ENCODE measurements at regions not wholly inside any gene's neighbourhood (a gene's known extent, or its start where the extent isn't known, plus 50 kb on each side); places are given as distances from the start of the nearest gene placed in this dataset.

- no peaks in the 10 kb centered on the region for H3K27me3 Mint-ChIP-seq
- no peak overlapping the region for H3K27ac Mint-ChIP-seq
- peaks cover 2% of the 10 kb centered on the region for H3K9me3 Mint-ChIP-seq
- H3K36me3 Mint-ChIP-seq: no peaks in the 10 kb centered on the region
- H3K4me3 Mint-ChIP-seq: no peak overlapping the region
- DNase-seq: no peak
- H3K4me1 Mint-ChIP-seq: no peaks in the 10 kb centered on the region
- CTCF ChIA-PET: no interaction called here
These were observed 196.4 kb upstream of the CDH20 start for GRCh38 chr18:61136711-61137251.

GRCh38 chr18:61141691-61142090 lies 191.5 kb upstream of the CDH20 start:
- Mint-ChIP-seq H3K4me1 (no peaks in the 10 kb centered on the region), H3K4me3 (no peak overlapping the region), H3K9me3 (peaks cover 3% of the 10 kb centered on the region), H3K36me3 (no peaks in the 10 kb centered on the region), H3K27ac (no peak overlapping the region), H3K27me3 (no peaks in the 10 kb centered on the region)
- CTCF ChIA-PET: no interaction called here
- DNase-seq: no peak

DNA sequence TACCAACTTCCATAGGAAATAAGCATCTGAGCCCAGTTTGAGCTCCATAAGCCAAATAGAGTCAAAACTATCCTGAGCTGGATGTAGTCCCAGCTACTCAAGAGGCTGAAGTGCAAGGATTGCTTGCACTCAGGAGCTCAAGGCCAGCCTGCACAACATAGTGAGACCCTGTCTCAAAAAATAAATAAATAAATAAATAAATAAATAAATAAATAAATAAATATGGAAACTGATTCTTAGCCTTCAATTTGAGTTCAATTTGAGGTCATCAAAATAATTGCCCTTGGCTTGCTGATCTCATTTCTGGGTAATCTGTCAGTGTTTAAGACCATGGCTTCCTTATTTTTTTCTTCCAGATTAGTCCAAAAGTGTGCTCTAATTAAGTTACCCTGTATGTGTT lies 184.9 kb upstream of the CDH20 start:
- Mint-ChIP-seq H3K27me3 (no peaks in the 10 kb centered on the region), H3K9me3 (peaks cover 12% of the 10 kb centered on the region), H3K4me3 (no peak overlapping the region), H3K27ac (no peak overlapping the region), H3K36me3 (no peaks in the 10 kb centered on the region), H3K4me1 (no peaks in the 10 kb centered on the region)
- CTCF ChIA-PET: no interaction called here
- no peak for DNase-seq

GRCh38 chr18:61149786-61150185 lies 183.4 kb upstream of the CDH20 start:
- H3K9me3 Mint-ChIP-seq: peaks cover 10% of the 10 kb centered on the region
- H3K36me3 Mint-ChIP-seq: no peaks in the 10 kb centered on the region
- CTCF ChIA-PET: no interaction called here
- no peak for DNase-seq
- H3K4me3 Mint-ChIP-seq: no peak overlapping the region
- H3K27me3 Mint-ChIP-seq: no peaks in the 10 kb centered on the region
- H3K27ac Mint-ChIP-seq: no peak overlapping the region
- no peaks in the 10 kb centered on the region for H3K4me1 Mint-ChIP-seq

GRCh38 chr18:61153571-61153970 lies 179.7 kb upstream of the CDH20 start:
- H3K27ac Mint-ChIP-seq: no peak overlapping the region
- no peaks in the 10 kb centered on the region for H3K4me1 Mint-ChIP-seq
- H3K27me3 Mint-ChIP-seq: no peaks in the 10 kb centered on the region
- no peak for DNase-seq
- H3K36me3 Mint-ChIP-seq: no peaks in the 10 kb centered on the region
- H3K4me3 Mint-ChIP-seq: no peak overlapping the region
- H3K9me3 Mint-ChIP-seq: peaks cover 6% of the 10 kb centered on the region
- CTCF ChIA-PET: interaction anchor here (0.6 kb wide), 1 partner anchor 12 kb away, joined by 3 read pairs; no protein-coding TSS in a partner anchor

GRCh38 chr18:61154866-61155265 lies 178.4 kb upstream of the CDH20 start:
- Mint-ChIP-seq H3K4me1 (no peaks in the 10 kb centered on the region), H3K27me3 (no peaks in the 10 kb centered on the region), H3K9me3 (peaks cover 3% of the 10 kb centered on the region), H3K27ac (no peak overlapping the region), H3K36me3 (no peaks in the 10 kb centered on the region), H3K4me3 (no peak overlapping the region)
- CTCF ChIA-PET: no interaction called here
- no peak for DNase-seq

DNA sequence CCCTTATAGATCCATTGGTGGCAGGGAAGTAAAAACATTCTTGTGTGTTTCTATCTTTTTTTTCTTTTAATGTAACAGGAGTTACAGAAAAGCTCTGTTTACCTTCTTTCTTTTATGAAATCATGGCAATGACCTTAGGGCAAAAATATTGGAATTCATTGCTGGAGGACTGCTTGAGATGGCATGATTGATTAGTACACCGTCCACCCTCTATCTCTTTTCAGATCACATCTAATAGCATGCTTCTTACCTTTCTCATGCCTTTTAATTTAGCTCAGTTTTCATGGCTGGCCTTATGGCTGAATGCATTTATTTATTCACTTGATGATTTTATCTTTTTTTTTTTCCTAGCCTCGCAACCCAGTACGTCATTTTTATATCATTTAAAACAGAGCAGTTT lies 177.6 kb upstream of the CDH20 start:
- H3K4me3 Mint-ChIP-seq: no peak overlapping the region

GRCh38 chr18:61157451-61157850 lies 175.8 kb upstream of the CDH20 start:
- H3K27me3 Mint-ChIP-seq: no peaks in the 10 kb centered on the region
- no peak overlapping the region for H3K27ac Mint-ChIP-seq
- no peaks in the 10 kb centered on the region for H3K9me3 Mint-ChIP-seq
- H3K4me3 Mint-ChIP-seq: no peak overlapping the region
- CTCF ChIA-PET: no interaction called here
- DNase-seq: no peak
- no peaks in the 10 kb centered on the region for H3K4me1 Mint-ChIP-seq
- no peaks in the 10 kb centered on the region for H3K36me3 Mint-ChIP-seq

More for the DNA sequence above, 177.6 kb upstream of the CDH20 start:
- Mint-ChIP-seq H3K36me3 (no peaks in the 10 kb centered on the region), H3K9me3 (peaks cover 3% of the 10 kb centered on the region), H3K27me3 (no peaks in the 10 kb centered on the region), H3K4me1 (no peaks in the 10 kb centered on the region), H3K27ac (no peak overlapping the region)
- CTCF ChIA-PET: no interaction called here
- no peak for DNase-seq

DNA sequence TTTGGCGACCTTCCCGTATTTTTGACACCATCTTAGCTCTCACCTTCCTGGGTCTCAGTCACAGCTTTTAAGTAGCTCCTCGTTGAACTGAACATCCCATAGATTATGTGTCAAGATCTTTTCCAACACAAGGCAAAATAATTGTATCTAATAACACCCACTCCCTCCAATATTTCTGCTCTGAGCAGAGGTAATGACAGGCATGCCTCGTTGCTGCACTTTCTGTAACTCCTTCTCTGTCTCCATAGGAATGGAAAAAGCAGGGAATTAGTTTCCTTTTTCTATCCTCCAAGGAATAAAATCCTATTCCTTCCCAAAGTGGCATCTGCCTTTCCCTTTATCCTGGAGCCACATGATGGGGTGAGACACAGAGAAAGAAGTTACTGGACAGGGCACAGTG lies 174.0 kb upstream of the CDH20 start:
- H3K9me3 Mint-ChIP-seq: no peaks in the 10 kb centered on the region
- H3K4me3 Mint-ChIP-seq: no peak overlapping the region
- CTCF ChIA-PET: no interaction called here
- H3K27me3 Mint-ChIP-seq: no peaks in the 10 kb centered on the region
- H3K4me1 Mint-ChIP-seq: no peaks in the 10 kb centered on the region
- DNase-seq: no peak
- no peak overlapping the region for H3K27ac Mint-ChIP-seq
- no peaks in the 10 kb centered on the region for H3K36me3 Mint-ChIP-seq

GRCh38 chr18:61164321-61164720 lies 168.9 kb upstream of the CDH20 start:
- DNase-seq: no peak
- Mint-ChIP-seq H3K4me1 (no peaks in the 10 kb centered on the region), H3K27ac (no peak overlapping the region), H3K27me3 (no peaks in the 10 kb centered on the region), H3K36me3 (no peaks in the 10 kb centered on the region), H3K4me3 (no peak overlapping the region), H3K9me3 (no peaks in the 10 kb centered on the region)
- CTCF ChIA-PET: no interaction called here

DNA sequence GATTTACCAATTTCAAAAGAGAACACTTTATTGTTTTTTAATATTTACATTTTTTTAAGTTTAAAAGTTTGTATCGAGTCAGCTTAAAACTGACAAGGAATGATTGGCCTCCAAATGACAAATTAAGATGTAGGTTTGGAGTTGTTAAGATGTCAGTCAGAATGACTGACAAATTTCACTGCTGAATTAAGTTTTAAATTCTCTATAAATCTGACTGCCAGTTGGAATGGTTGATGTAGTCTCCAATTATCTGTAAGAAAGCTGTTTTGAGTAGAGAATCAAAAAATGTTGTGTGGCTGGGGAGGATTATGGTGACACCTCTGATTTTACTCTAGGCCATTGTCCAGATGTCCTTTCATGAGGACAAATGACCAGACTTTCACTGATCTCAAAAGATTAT lies 165.3 kb upstream of the CDH20 start:
- H3K27ac Mint-ChIP-seq: no peak overlapping the region
- H3K27me3 Mint-ChIP-seq: no peaks in the 10 kb centered on the region
- H3K9me3 Mint-ChIP-seq: no peaks in the 10 kb centered on the region
- DNase-seq: no peak
- H3K36me3 Mint-ChIP-seq: no peaks in the 10 kb centered on the region
- H3K4me1 Mint-ChIP-seq: no peaks in the 10 kb centered on the region
- H3K4me3 Mint-ChIP-seq: no peak overlapping the region
- CTCF ChIA-PET: no interaction called here

DNA sequence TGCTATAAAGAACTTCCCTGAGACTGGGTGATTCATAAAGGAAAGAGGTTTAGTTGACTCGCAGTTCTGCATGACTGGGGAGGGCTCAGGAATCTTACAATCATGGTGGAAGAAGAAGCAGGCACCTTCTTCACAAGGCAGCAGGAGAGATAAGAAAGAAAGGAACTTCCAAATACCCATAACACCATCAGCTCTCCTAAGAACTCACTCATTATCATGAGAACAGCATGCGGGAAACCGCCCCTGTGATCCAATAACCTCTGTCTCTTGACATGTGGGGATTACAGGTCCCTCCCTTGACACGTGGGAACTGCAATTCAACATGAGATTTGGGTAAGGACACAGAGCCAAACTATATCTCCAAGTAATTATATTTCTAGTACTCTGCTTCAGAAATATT lies 163.8 kb upstream of the CDH20 start:
- CTCF ChIA-PET: no interaction called here
- Mint-ChIP-seq H3K36me3 (no peaks in the 10 kb centered on the region), H3K9me3 (no peaks in the 10 kb centered on the region)

GRCh38 chr18:61172624-61173023 lies 160.6 kb upstream of the CDH20 start:
- no peaks in the 10 kb centered on the region for H3K27me3 Mint-ChIP-seq
- H3K4me1 Mint-ChIP-seq: no peaks in the 10 kb centered on the region
- H3K27ac Mint-ChIP-seq: no peak overlapping the region
- no peak overlapping the region for H3K4me3 Mint-ChIP-seq
- no peaks in the 10 kb centered on the region for H3K9me3 Mint-ChIP-seq
- DNase-seq: no peak
- CTCF ChIA-PET: no interaction called here
- no peaks in the 10 kb centered on the region for H3K36me3 Mint-ChIP-seq

More for the DNA sequence above, 163.8 kb upstream of the CDH20 start:
- H3K4me1 Mint-ChIP-seq: no peaks in the 10 kb centered on the region
- no peak for DNase-seq
- H3K27me3 Mint-ChIP-seq: no peaks in the 10 kb centered on the region
- no peak overlapping the region for H3K27ac Mint-ChIP-seq
- no peak overlapping the region for H3K4me3 Mint-ChIP-seq

DNA sequence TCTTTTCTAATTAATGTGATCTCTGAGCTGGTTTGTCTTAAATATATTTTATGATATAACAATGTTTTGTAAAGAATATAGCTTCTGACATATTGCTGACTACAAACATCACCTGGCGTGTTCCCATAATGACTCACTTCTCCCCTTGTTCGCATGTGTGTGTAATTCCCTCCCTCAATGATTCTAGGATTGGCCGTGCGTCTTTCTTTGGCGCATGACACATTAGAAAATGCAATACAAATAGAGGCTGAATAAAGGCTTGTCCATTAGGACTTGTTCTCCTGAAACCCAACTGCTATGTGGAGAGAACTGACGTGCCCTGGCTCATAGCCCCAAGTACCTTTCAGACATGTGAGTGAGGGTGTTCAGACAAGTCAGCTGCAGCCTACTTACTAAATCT lies 159.7 kb upstream of the CDH20 start:
- Mint-ChIP-seq H3K9me3 (peaks cover 4% of the 10 kb centered on the region), H3K36me3 (no peaks in the 10 kb centered on the region), H3K27ac (no peak overlapping the region), H3K4me1 (no peaks in the 10 kb centered on the region), H3K27me3 (no peaks in the 10 kb centered on the region), H3K4me3 (no peak overlapping the region)
- DNase-seq: no peak
- CTCF ChIA-PET: no interaction called here

DNA sequence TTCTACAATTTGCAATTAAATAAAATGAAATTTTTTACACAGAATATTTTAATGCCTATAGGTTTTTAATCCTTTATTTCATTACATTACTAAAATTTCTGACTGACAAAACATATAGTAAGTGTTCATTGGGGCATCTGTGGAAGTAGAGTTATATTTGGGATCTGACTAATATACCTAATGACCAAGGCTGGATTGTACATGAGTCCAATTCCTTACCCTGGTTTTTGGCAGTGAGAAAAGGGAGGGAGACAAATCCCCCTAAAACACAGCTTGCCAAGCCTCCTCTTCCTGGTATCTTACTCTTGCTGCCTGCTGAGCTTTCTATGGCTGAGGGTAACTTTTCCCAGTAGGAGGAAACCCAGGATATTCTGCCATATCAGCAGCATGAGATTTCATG lies 149.4 kb upstream of the CDH20 start:
- H3K27me3 Mint-ChIP-seq: no peaks in the 10 kb centered on the region
- no peak overlapping the region for H3K4me3 Mint-ChIP-seq
- no peak for DNase-seq
- H3K9me3 Mint-ChIP-seq: peaks cover 9% of the 10 kb centered on the region
- H3K27ac Mint-ChIP-seq: no peak overlapping the region
- no peaks in the 10 kb centered on the region for H3K36me3 Mint-ChIP-seq
- no peaks in the 10 kb centered on the region for H3K4me1 Mint-ChIP-seq
- CTCF ChIA-PET: no interaction called here

DNA sequence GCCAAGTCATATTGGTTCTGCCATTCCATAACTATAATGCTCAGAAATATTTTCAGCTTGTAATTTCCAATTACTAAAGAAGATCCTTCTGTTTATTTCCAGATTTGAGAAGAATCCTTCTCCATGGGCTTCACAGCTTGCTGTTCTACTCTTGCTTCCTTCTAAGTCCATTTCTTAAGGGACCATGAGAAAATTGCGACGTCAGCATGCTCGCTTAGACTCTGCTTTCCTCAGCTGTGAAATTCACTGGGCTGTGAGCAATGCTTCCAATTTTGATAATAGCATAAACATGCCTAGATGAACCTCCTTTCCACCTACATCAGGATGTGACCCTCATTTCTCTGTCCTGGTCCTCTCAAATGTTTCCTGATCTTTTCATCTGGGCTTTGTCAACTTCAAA lies 145.3 kb upstream of the CDH20 start:
- no peaks in the 10 kb centered on the region for H3K4me1 Mint-ChIP-seq
- H3K27ac Mint-ChIP-seq: no peak overlapping the region
- H3K9me3 Mint-ChIP-seq: peaks cover 11% of the 10 kb centered on the region
- no peak for DNase-seq
- no peak overlapping the region for H3K4me3 Mint-ChIP-seq
- no peaks in the 10 kb centered on the region for H3K27me3 Mint-ChIP-seq
- CTCF ChIA-PET: no interaction called here
- H3K36me3 Mint-ChIP-seq: no peaks in the 10 kb centered on the region

Data from activated naive CD4-positive, alpha-beta T cell treated with anti-CD3 and anti-CD28 coated beads, Interleukin-2, amount 10 ng/mL, durations not matched to agents 7 days and 5 days (primary cell).